ENCODE measurements at regions not wholly inside any gene's neighbourhood (a gene's known extent, or its start where the extent isn't known, plus 50 kb on each side); places are given as distances from the start of the nearest gene placed in this dataset.

GRCh38 chrX:40316502-40316901, 218.7 kb upstream of the BCOR start:
- no peak for TF ChIP-seq POLR2AphosphoS5 (IDR thresholded peaks at IDR 0.05; ENCODE audit: insufficient read depth, low read depth, low read length)
- TF ChIP-seq, protein P1, sequence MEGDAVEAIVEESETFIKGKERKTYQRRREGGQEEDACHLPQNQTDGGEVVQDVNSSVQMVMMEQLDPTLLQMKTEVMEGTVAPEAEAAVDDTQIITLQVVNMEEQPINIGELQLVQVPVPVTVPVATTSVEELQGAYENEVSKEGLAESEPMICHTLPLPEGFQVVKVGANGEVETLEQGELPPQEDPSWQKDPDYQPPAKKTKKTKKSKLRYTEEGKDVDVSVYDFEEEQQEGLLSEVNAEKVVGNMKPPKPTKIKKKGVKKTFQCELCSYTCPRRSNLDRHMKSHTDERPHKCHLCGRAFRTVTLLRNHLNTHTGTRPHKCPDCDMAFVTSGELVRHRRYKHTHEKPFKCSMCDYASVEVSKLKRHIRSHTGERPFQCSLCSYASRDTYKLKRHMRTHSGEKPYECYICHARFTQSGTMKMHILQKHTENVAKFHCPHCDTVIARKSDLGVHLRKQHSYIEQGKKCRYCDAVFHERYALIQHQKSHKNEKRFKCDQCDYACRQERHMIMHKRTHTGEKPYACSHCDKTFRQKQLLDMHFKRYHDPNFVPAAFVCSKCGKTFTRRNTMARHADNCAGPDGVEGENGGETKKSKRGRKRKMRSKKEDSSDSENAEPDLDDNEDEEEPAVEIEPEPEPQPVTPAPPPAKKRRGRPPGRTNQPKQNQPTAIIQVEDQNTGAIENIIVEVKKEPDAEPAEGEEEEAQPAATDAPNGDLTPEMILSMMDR (IDR thresholded peaks at IDR 0.05; ENCODE audit: extremely low read depth in 1 of 2, insufficient read depth in 1 of 2, low read depth in 1 of 2, low read length in 2 of 2) = no peak
- TF ChIP-seq POLR2A (IDR thresholded peaks at IDR 0.05; ENCODE audit: low read depth, low read length) = no peak
- no peak for TF ChIP-seq EZH2 (IDR thresholded peaks at IDR 0.05; ENCODE audit: borderline replicate concordance, low read depth, low read length, severe bottlenecking)
- no peak for TF ChIP-seq MAX (IDR thresholded peaks at IDR 0.05; ENCODE audit: insufficient read depth, insufficient read length)
- TF ChIP-seq MYC (IDR thresholded peaks at IDR 0.05; ENCODE audit: low read depth, low read length) = no peak
- no peak for TF ChIP-seq FOS (IDR thresholded peaks at IDR 0.05; ENCODE audit: borderline replicate concordance, insufficient read depth, low read length)
- TF ChIP-seq GATA2 (IDR thresholded peaks at IDR 0.05; ENCODE audit: insufficient read depth, insufficient read length, low read depth, low read length) = no peak
- no peak for TF ChIP-seq JUN (IDR thresholded peaks at IDR 0.05; ENCODE audit: borderline replicate concordance, insufficient read depth, insufficient read length, low read depth)

Measured in endothelial cell of umbilical vein (primary cell).